ENCODE measurements at regions not wholly inside any gene's neighbourhood (a gene's known extent, or its start where the extent isn't known, plus 50 kb on each side); places are given as distances from the start of the nearest gene placed in this dataset.

GRCh38 chr4:115923152-115923551 is 809.7 kb upstream of the NDST4 start:
- TF ChIP-seq CTCF (conservative IDR thresholded peaks at IDR 0.05; ENCODE audit: low read depth, low read length) (no peak), EZH2 (IDR thresholded peaks at IDR 0.05; ENCODE audit: low read length, unreplicated experiment) (no peak), EZH2phosphoT487 (IDR thresholded peaks at IDR 0.05; ENCODE audit: borderline replicate concordance, low read length) (no peak)

Data from PC-3 (cell line).